B cell (primary cell): ENCODE measurements at regions not wholly inside any gene's neighbourhood (a gene's known extent, or its start where the extent isn't known, plus 50 kb on each side); places are given as distances from the start of the nearest gene placed in this dataset.

Source experiments
- ATAC-seq: fragments of 200-7000 bp; cut with Tn5 transposase; one replicate; pipeline ENCODE4 v1.10.0; 2021; ENCODE audit warnings: low read depth, mild to moderate bottlenecking, moderate number of reproducible peaks, moderate library complexity
- CTCF ChIA-PET: fragments of 350-600 bp; sonication (Branson Sonifier 250); formaldehyde crosslinking; loops from one replicate; lab custom pipeline; 2021; ENCODE audit warnings: antibody characterized with exemption, inconsistent platforms; lab: Charles Lee
- POLR2A ChIA-PET: fragments of 350-600 bp; sonication (Branson Sonifier 250); formaldehyde crosslinking; loops from one replicate; lab custom pipeline; 2021; ENCODE audit warnings: antibody characterized with exemption; lab: Charles Lee
- DNase-seq: peaks from one replicate; pipeline ENCODE4 v3.0.0; 2013
- H2AFZ ChIP-seq: 2 replicates; pipeline ENCODE4 v1.6.1; 2012; ENCODE audit warnings: mild to moderate bottlenecking, low read depth, low read length; ENCODE audit not compliant: insufficient read depth, poor library complexity, severe bottlenecking
- H3K27ac ChIP-seq, 2 donors: 1 replicate in 1 of 2; 2 replicates in 1 of 2; pipeline ENCODE4 v1.5.1; 2012 to 2013; ENCODE audit warnings: low read length in 2 of 2, mild to moderate bottlenecking in 2 of 2, moderate library complexity in 1 of 2
- H3K27me3 ChIP-seq, 4 experiments: fragments of 200-600 bp in 1 of 4; sonication (generic) in 1 of 4; replicated peaks in 1 of 4; 1 replicate in 2 of 4; 2 replicates in 2 of 4; pipeline versions ENCODE4 v1.6.1 to v1.7.0; 2013 to 2016; ENCODE audit warnings: low read length in 3 of 4, mild to moderate bottlenecking in 2 of 4, mixed read lengths in 1 of 4, moderate library complexity in 1 of 4; ENCODE audit not compliant: insufficient read depth in 4 of 4, control insufficient read depth in 3 of 4; ENCODE audit errors: control extremely low read depth in 1 of 4
- H3K36me3 ChIP-seq, 2 experiments: replicated peaks in 1 of 2; 1 replicate in 1 of 2; 2 replicates in 1 of 2; pipeline versions ENCODE4 v1.6.1 to v1.7.1; 2013; ENCODE audit warnings: low read length in 1 of 2; ENCODE audit not compliant: insufficient read depth in 2 of 2, control insufficient read depth in 1 of 2; ENCODE audit errors: control extremely low read depth in 1 of 2, extremely low read depth in 1 of 2
- H3K4me1 ChIP-seq, 2 donors: fragments of 200-600 bp in 1 of 2; sonication (generic) in 1 of 2; 1 replicate in 1 of 2; 2 replicates in 1 of 2; pipeline versions ENCODE4 v1.5.1 to v1.6.1; 2013 to 2017; ENCODE audit warnings: low read length in 2 of 2; ENCODE audit not compliant: control insufficient read depth in 2 of 2, insufficient read depth in 2 of 2
- H3K4me2 ChIP-seq: replicated peaks from 2 replicates; pipeline ENCODE3; 2012; ENCODE audit warnings: mild to moderate bottlenecking, low read depth, low read length; ENCODE audit not compliant: poor library complexity, severe bottlenecking
- H3K4me3 ChIP-seq, 5 experiments: fragments of 200-600 bp in 1 of 5; sonication (generic) in 1 of 5; 1 replicate in 3 of 5; 2 replicates in 2 of 5; pipeline versions ENCODE4 v1.5.1 to v1.7.0; 2011 to 2016; ENCODE audit warnings: low read length in 4 of 5, mild to moderate bottlenecking in 4 of 5, low read depth in 2 of 5, control low read depth in 1 of 5, moderate library complexity in 1 of 5; ENCODE audit not compliant: insufficient read depth in 1 of 5; ENCODE audit errors: control extremely low read depth in 1 of 5, extremely low read depth in 1 of 5
- H3K79me2 ChIP-seq: fragments of 200-600 bp; sonication (generic); one replicate; pipeline ENCODE4 v1.6.0; 2016; ENCODE audit warnings: low read length; ENCODE audit not compliant: control insufficient read depth, insufficient read depth
- H3K9ac ChIP-seq: fragments of 200-600 bp; sonication (generic); 2 replicates; pipeline ENCODE4 v1.6.1; 2017; ENCODE audit warnings: mild to moderate bottlenecking, low read length, moderate library complexity
- H3K9me3 ChIP-seq, 3 donors: one replicate each; pipeline versions ENCODE4 v1.6.1 to v1.7.1; 2013; ENCODE audit warnings: low read length in 2 of 3; ENCODE audit not compliant: control insufficient read depth in 2 of 3, insufficient read depth in 1 of 3; ENCODE audit errors: control extremely low read depth in 1 of 3
- H4K20me1 ChIP-seq: 2 replicates; pipeline ENCODE4 v1.6.0; 2012; ENCODE audit warnings: mild to moderate bottlenecking, low read length; ENCODE audit not compliant: insufficient read depth, control insufficient read depth, poor library complexity, severe bottlenecking
- H3K27ac Mint-ChIP-seq: one replicate; pipeline ENCODE4 v1.8.0; 2021; ENCODE audit warnings: mixed read lengths
- H3K27me3 Mint-ChIP-seq: one replicate; pipeline ENCODE4 v1.8.0; 2021; ENCODE audit warnings: mixed read lengths
- H3K4me1 Mint-ChIP-seq: one replicate; pipeline ENCODE4 v1.8.0; 2021; ENCODE audit warnings: mixed read lengths
- H3K4me3 Mint-ChIP-seq: one replicate; pipeline ENCODE4 v1.8.0; 2021; ENCODE audit warnings: mixed read lengths
- H3K9me3 Mint-ChIP-seq: one replicate; pipeline ENCODE4 v1.8.0; 2022; ENCODE audit warnings: mixed read lengths; ENCODE audit not compliant: insufficient read depth
- CTCF ChIP-seq: fragments of 200-600 bp; IDR thresholded peaks from one replicate; pipeline ENCODE4 v1.8.0; 2022; ENCODE audit warnings: antibody characterized with exemption, mild to moderate bottlenecking
- EZH2 ChIP-seq: IDR thresholded peaks from 2 replicates; pipeline ENCODE4 v1.6.1; 2012; ENCODE audit warnings: borderline replicate concordance, low read depth, mild to moderate bottlenecking, moderate library complexity, low read length; ENCODE audit not compliant: insufficient read depth, poor library complexity, severe bottlenecking
- WGBS: methylation state at CpG from one replicate; pipeline ENCODE4 v1.1.5; 2013; ENCODE audit warnings: missing lambda C conversion rate; ENCODE audit not compliant: insufficient coverage; 5-methylcytosine and 5-hydroxymethylcytosine counted together
- intact Hi-C: fragments of 100-400 bp; cut with micrococcal nuclease; formaldehyde crosslinking; loops from one replicate; pipeline ENCODE4 v1.10.0; 2022

- CTCF ChIA-PET = no interaction called here
- no CpG with 5 or more reads among the region's 4 CpGs for WGBS
- Mint-ChIP-seq H3K4me3 (no peak overlapping the region), H3K27me3 (no peaks in the 10 kb centered on the region), H3K9me3 (no peaks in the 10 kb centered on the region), H3K4me1 (no peaks in the 10 kb centered on the region), H3K27ac (no peak overlapping the region)
- Histone ChIP-seq H3K4me1 (no peaks in the 10 kb centered on the region), H3K36me3 (no peaks in the 10 kb centered on the region), H2AFZ (no peak overlapping the region), H3K4me3 (no peak overlapping the region), H3K9ac (no peak overlapping the region), H3K4me2 (no peak overlapping the region), H3K79me2 (no peaks in the 10 kb centered on the region), H3K27me3 (no peaks in the 10 kb centered on the region), H3K9me3 (no peaks in the 10 kb centered on the region), H3K27ac (no peak overlapping the region), H4K20me1 (no peaks in the 10 kb centered on the region)
- POLR2A ChIA-PET = no interaction called here
- intact Hi-C loops = no loop called here
- DNase-seq (no peak), ATAC-seq (no peak)
- TF ChIP-seq CTCF (no peak), EZH2 (no peak)
These were observed 585.6 kb upstream of the DSEL start for GRCh38 chr18:68102117-68102516.

GRCh38 chr18:68098655-68099054 lies 582.1 kb upstream of the DSEL start:
- Histone ChIP-seq H4K20me1 (no peaks in the 10 kb centered on the region), H3K36me3 (no peaks in the 10 kb centered on the region), H3K9ac (no peak overlapping the region), H3K4me1 (no peaks in the 10 kb centered on the region), H3K27ac (no peak overlapping the region), H2AFZ (no peak overlapping the region), H3K4me3 (no peak overlapping the region), H3K4me2 (no peak overlapping the region), H3K9me3 (no peaks in the 10 kb centered on the region), H3K27me3 (no peaks in the 10 kb centered on the region), H3K79me2 (no peaks in the 10 kb centered on the region)
- Mint-ChIP-seq H3K4me3 (no peak overlapping the region), H3K27me3 (no peaks in the 10 kb centered on the region), H3K9me3 (no peaks in the 10 kb centered on the region), H3K4me1 (no peaks in the 10 kb centered on the region), H3K27ac (no peak overlapping the region)
- ChIA-PET CTCF (no interaction called here), POLR2A (no interaction called here)
- TF ChIP-seq CTCF (no peak), EZH2 (no peak)
- intact Hi-C loops = no loop called here
- no CpG with 5 or more reads among the region's 3 CpGs for WGBS
- DNase-seq = no peak
- no peak for ATAC-seq
